DOHH2 (cell line): ENCODE measurements at regions not wholly inside any gene's neighbourhood (a gene's known extent, or its start where the extent isn't known, plus 50 kb on each side); places are given as distances from the start of the nearest gene placed in this dataset.

Experiments
- H3F3A ChIP-seq: fragments of 200-600 bp; sonication (generic), shearing (Covaris generic); 2 replicates; pipeline ENCODE4 v1.6.0; 2016; ENCODE audit warnings: antibody characterized with exemption, mild to moderate bottlenecking; ENCODE audit not compliant: control insufficient read depth, insufficient read depth
- H3K27ac ChIP-seq: fragments of 200-600 bp; sonication (generic); 2 replicates; pipeline ENCODE4 v1.5.1; 2014; ENCODE audit warnings: low read depth, mild to moderate bottlenecking, low read length, moderate library complexity
- H3K27me3 ChIP-seq: fragments of 200-600 bp; sonication (generic); 2 replicates; pipeline ENCODE4 v1.6.1; 2014; ENCODE audit warnings: mild to moderate bottlenecking, low read length, mixed read lengths; ENCODE audit not compliant: control insufficient read depth
- H3K36me3 ChIP-seq: fragments of 200-600 bp; sonication (generic); 2 replicates; pipeline ENCODE4 v1.6.1; 2014; ENCODE audit warnings: mild to moderate bottlenecking, low read length, moderate library complexity, mixed read lengths; ENCODE audit not compliant: control insufficient read depth
- H3K4me1 ChIP-seq: fragments of 200-600 bp; sonication (generic); 2 replicates; pipeline ENCODE4 v1.6.1; 2014; ENCODE audit warnings: mild to moderate bottlenecking, low read length, mixed read lengths; ENCODE audit not compliant: control insufficient read depth
- H3K4me2 ChIP-seq: fragments of 200-600 bp; sonication (generic); 2 replicates; pipeline ENCODE4 v1.6.0; 2014; ENCODE audit warnings: mild to moderate bottlenecking, low read length, moderate library complexity
- H3K4me3 ChIP-seq: fragments of 200-600 bp; sonication (generic); 2 replicates; pipeline ENCODE4 v1.5.1; 2014; ENCODE audit warnings: mild to moderate bottlenecking, low read length, mixed read lengths
- H3K79me2 ChIP-seq: fragments of 200-600 bp; sonication (generic); 2 replicates; pipeline ENCODE4 v1.6.1; 2014; ENCODE audit warnings: mild to moderate bottlenecking, low read length, mixed read lengths; ENCODE audit not compliant: control insufficient read depth
- H3K9me2 ChIP-seq: fragments of 200-600 bp; sonication (generic); replicated peaks from 2 replicates; pipeline ENCODE4 v1.6.1; 2014; ENCODE audit warnings: mild to moderate bottlenecking, low read length, mixed read lengths; ENCODE audit not compliant: control insufficient read depth
- H3K9me3 ChIP-seq: fragments of 200-600 bp; sonication (generic); 2 replicates; pipeline ENCODE4 v1.6.1; 2014; ENCODE audit warnings: antibody characterized with exemption, low read length, mixed read lengths; ENCODE audit not compliant: control insufficient read depth, insufficient read depth
- H4K20me1 ChIP-seq: fragments of 200-600 bp; sonication (generic); 2 replicates; pipeline ENCODE4 v1.6.0; 2014; ENCODE audit warnings: low read depth, mild to moderate bottlenecking, antibody characterized with exemption, low read length, moderate library complexity; ENCODE audit not compliant: control insufficient read depth, insufficient read depth
- CTCF ChIP-seq: fragments of 200-600 bp; sonication (generic); IDR thresholded peaks from one replicate; pipeline ENCODE4 v1.5.1; 2014; ENCODE audit warnings: antibody characterized with exemption, mild to moderate bottlenecking, low read depth, low read length; ENCODE audit not compliant: poor library complexity, severe bottlenecking
- EZH2phosphoT487 ChIP-seq: fragments of 200-600 bp; sonication (generic); IDR thresholded peaks from 2 replicates; pipeline ENCODE4 v1.6.1; 2017; ENCODE audit warnings: borderline replicate concordance, mild to moderate bottlenecking, antibody characterized with exemption, low read length, moderate library complexity, mixed read lengths

DNA sequence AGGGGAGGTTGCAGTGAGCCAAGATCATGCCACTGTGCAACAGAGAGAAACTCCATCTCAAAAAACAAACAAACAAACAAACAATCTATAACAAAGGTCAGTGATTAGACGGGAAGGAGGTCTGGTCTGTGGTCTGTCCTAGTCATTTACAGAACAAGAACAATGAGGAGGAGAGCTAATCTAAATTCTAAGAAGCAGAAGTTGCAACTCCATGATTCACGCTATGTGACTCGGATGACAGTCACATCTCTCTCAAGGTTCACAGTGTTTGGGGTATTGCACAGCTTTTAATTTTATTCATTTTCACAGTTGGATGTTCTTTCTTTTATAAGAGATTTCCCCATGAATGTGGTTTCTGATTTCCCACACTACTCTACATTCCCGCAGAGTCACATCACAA lies 218.7 kb upstream of the PIEZO2 start:
- Histone ChIP-seq H4K20me1 (no peaks in the 10 kb centered on the region), H3K27me3 (0 out of 2 replicates have a peak, but pooled peaks cover 3% of the 10 kb centered on the region)

GRCh38 chr18:11367351-11367750 lies 218.0 kb upstream of the PIEZO2 start:
- H3K27me3 ChIP-seq: 0 out of 2 replicates have a peak, but pooled peaks cover 3% of the 10 kb centered on the region
- no peaks in the 10 kb centered on the region for H3K4me1 ChIP-seq
- no peaks in the 10 kb centered on the region for H3K79me2 ChIP-seq
- no peak overlapping the region for H3K4me2 ChIP-seq
- H4K20me1 ChIP-seq: no peaks in the 10 kb centered on the region
- H3K4me3 ChIP-seq: no peak overlapping the region
- TF ChIP-seq CTCF (no peak), EZH2phosphoT487 (no peak)
- no peaks in the 10 kb centered on the region for H3F3A ChIP-seq
- no peak overlapping the region for H3K27ac ChIP-seq
- H3K36me3 ChIP-seq: no peaks in the 10 kb centered on the region
- H3K9me3 ChIP-seq: no peaks in the 10 kb centered on the region
- H3K9me2 ChIP-seq: no peaks in the 10 kb centered on the region

More for the DNA sequence above, 218.7 kb upstream of the PIEZO2 start:
- H3K36me3 ChIP-seq: no peaks in the 10 kb centered on the region
- TF ChIP-seq CTCF (no peak), EZH2phosphoT487 (no peak)
- H3K4me2 ChIP-seq: no peak overlapping the region
- no peak overlapping the region for H3K27ac ChIP-seq
- no peaks in the 10 kb centered on the region for H3K9me2 ChIP-seq
- no peaks in the 10 kb centered on the region for H3K4me1 ChIP-seq
- H3K9me3 ChIP-seq: no peaks in the 10 kb centered on the region
- no peaks in the 10 kb centered on the region for H3F3A ChIP-seq
- no peaks in the 10 kb centered on the region for H3K79me2 ChIP-seq
- no peak overlapping the region for H3K4me3 ChIP-seq

DNA sequence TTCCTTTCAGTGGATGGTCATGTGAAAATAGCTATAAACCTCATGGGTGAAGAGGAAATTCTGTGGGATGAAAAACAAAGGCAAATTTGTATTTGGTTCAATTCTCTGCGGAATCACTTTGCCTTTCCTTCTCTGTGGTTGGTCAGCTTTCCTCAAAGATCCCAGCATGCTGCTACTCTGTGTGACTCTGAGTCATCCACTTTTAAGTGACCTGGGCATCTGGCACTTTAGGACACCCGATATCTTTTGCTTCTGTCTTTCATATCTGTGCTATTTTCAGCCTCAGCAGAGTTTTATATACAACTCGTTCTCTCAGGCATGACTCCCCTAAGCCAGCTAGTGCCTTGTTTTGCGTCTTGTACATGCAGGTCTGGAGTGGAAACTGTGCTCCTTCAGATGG lies 217.0 kb upstream of the PIEZO2 start:
- Histone ChIP-seq H3K9me2 (no peaks in the 10 kb centered on the region), H3K4me1 (no peaks in the 10 kb centered on the region), H3K9me3 (no peaks in the 10 kb centered on the region), H3K36me3 (no peaks in the 10 kb centered on the region), H3K27ac (no peak overlapping the region), H4K20me1 (no peaks in the 10 kb centered on the region), H3K4me2 (no peak overlapping the region), H3F3A (no peaks in the 10 kb centered on the region), H3K4me3 (no peak overlapping the region), H3K79me2 (no peaks in the 10 kb centered on the region), H3K27me3 (0 out of 2 replicates have a peak, but pooled peaks cover 3% of the 10 kb centered on the region)
- TF ChIP-seq CTCF: no peak
- no peak for TF ChIP-seq EZH2phosphoT487
